Inflammatory macrophage treated with lipopolysaccharide for 1 hour (primary cell): ENCODE measurements at regions not wholly inside any gene's neighbourhood (a gene's known extent, or its start where the extent isn't known, plus 50 kb on each side); places are given as distances from the start of the nearest gene placed in this dataset.

Experiments used
- DNase-seq, 2 donors: peaks; one replicate each; pipeline ENCODE4 v3.0.0-alpha.2; 2020 to 2022

GRCh38 chr20:24797745-24798655, 151.1 kb upstream of the CST7 start:
- DNase-seq = no peak

GRCh38 chr20:24798930-24799705, 150.0 kb upstream of the CST7 start:
- DNase-seq = no peak

- no peak for DNase-seq
Observed at GRCh38 chr20:24799971-24800580, 149.0 kb upstream of the CST7 start.

- no peak for DNase-seq
Observed at GRCh38 chr20:24802286-24802820, 146.7 kb upstream of the CST7 start.

DNA sequence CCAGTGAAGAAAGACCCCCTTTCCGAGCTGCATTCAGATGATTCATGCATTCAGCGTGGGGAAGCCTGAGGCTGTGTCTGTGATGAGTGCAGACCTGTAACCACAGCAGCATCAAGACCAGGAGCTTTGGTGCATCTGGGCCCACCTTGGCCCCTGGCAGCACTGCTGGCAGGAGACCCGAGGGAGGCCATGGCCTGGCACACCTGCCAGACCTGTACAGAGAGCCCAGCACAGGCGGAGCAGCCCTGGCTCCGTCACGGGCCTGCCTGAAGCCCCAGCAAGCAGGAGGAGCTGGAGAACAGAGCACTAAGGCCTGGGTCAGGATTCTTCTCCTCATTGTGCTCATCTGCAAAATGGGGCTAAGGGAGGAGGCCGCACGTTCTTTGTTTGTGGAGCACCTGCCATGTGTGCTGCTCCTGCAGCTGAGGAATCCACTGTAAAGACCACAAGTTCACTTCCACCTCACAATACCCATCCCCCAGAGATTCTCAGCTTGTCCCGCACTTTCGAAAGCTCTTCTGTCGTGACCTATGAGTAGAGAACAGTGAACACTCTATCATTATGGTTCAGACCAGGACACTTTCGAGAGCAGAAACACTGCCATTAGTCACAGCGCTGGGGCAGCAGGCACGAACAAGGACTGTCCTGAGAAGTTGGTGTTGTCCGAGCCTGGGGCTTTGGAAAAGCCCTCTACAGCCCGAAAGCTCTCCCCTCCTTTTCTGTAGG, 144.4 kb upstream of the CST7 start:
- DNase-seq = no peak

DNA sequence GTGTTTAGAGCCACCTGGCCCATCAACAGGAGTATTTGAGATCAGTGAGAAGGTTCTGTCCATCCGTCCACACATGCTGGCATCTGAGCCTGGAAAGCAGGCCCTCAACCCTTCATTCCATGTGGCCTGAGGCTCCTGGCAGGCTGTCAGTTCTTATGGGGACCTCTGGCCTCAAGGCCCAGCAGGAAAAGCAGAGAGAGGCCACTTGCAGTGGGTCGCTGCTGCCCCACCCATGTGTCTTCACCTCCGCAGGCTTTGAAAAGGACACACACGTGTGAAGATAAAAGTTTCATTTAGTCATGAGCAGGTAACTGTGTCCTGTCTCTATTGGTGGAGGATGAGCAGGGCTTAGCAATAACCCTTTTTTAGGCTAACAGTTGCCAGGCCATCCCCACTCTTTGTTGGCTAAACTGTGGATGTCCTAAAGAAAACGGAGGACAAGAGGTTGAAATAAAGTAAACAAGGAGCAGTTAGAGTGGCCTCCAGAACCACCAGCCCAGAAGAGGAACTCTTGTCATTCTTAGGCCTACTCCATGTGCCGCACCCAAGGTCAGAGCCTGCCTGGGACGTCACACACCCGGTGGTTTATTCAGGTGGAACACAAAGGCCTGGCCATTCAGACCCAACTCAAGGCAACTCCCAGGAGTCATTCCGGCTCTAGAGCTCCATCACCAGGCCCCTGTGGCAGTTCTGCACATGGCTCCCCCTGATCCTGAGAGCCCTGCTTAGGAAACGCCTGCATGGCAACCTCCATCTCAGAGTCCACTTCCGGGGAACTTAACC, 143.4 kb upstream of the CST7 start:
- no peak for DNase-seq

DNA sequence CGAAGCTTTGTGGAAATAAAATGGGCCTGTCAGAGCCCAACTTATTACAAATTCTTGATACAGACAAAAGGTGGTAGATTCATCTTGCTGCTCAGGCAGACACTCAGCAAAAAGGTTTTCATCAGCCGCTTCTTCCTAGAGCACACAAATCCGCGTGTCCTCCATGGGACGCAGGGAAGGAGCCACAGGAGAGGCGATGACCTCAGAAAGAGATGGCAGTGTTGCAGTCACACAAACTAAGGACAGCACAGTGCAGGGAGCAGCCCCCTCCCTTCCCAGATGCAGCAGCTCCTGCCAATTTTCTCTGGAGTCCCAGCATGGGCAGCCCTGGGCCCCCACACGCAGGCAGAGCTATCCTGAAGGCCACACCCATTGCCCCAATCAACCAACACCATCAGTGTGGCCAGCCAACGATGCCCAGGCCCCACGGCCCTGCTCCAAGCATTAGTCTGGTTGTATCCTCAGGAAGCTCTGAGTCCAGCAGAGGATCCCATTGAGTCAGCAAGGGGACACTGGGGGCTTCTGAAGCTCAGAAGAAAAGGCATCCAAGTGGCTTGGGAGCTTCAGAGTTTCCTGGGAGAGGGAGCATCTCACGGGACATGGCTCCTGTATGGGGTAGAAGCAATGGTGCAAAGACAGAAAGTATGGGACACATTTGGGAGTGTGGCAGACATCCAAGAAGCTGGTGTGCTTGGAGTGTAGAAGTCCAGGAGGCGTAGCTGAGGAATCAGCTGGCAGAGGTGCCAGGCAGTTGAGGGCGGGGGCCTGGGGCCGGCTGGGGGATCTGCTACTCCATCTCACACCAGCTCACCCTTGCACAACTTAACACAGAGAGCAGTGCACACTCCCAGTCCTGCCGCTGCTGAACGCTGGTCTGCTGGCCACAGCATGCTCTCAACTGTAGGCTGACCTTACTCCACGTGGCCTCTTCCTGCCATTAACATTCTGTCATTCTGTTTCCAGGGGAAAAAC, 142.1 kb upstream of the CST7 start:
- no peak for DNase-seq

DNA sequence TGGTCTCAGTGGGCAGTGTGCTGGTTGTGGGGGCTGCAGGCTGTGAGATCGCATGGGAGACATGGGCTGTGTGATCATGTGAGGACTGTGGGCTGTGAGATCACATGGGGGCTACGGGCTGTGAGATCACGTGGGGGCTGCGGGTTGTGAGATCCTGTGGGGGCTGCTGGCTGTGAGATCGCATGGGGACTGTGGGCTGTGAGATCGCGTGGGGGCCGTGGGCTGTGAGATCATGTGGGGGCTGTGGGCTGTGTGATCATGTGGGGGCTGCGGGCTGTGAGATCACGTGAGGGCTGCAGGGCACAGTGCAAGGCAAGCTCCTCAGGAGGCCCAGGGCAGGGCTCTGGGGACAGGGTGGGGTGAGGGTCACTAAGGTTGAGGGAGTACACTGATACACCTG, 140.5 kb upstream of the CST7 start:
- DNase-seq = no peak

- DNase-seq = no peak
Observed at GRCh38 chr20:24809606-24810005, 139.5 kb upstream of the CST7 start.

GRCh38 chr20:24810676-24811407, 138.2 kb upstream of the CST7 start:
- DNase-seq = no peak

DNA sequence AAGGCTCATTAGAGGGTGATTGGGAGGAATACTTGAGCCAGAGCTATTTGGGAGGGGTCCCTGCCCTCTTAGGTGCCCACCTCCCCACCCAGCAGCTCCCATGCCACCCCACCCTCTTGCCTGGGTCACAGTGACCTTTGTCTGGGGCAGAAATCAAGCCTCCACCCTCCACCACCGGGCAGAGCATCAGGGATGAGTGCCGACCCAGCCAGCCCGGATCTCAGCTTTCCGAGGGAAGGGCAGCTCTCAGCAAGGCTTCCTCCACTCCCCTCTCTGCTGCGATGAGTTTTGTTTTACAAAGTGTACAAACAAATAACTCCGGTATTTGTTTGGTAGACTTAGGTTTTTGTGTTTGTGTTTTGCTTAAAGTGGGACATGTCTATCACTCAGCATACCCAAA, 136.7 kb upstream of the CST7 start:
- DNase-seq = no peak

DNA sequence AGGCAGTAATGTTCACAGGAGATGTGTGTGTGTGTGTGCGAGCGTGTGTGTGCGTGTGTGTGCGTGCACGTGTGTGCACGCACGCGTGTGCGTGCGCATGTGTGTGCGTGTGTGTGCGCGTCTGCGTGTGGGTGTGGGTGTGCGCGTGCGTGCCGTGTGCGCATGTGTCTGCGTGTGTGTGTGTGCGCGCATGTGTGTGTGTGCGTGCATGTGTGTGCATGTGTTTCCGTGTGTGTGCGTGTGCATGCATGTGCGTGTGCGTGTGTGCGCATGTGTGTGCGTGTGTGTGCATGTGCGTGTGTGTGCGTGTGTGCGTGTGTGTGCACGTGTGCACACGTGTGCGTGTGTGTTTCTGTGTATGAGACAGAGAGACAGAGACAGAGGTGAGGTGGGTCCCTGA, 136.0 kb upstream of the CST7 start:
- no peak for DNase-seq

DNA sequence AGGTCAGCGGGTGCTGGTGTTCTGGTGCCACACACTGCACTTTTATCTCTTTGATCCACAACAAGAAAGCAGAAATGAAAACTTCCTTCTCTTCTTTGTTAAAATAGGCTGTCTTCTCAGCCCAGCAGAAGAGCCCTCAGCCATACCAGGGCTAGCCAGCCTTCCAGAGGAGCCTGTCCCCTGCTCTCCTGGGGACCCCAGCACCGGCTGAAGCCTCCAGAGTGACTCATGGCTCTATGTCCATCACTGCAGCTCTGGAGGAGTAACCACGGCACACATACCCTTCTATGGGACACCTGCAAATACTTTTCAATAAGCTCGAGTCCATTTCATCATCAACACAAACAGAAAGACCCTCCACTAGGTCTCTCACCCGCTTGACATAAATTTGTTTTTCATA, 135.6 kb upstream of the CST7 start:
- no peak for DNase-seq

DNA sequence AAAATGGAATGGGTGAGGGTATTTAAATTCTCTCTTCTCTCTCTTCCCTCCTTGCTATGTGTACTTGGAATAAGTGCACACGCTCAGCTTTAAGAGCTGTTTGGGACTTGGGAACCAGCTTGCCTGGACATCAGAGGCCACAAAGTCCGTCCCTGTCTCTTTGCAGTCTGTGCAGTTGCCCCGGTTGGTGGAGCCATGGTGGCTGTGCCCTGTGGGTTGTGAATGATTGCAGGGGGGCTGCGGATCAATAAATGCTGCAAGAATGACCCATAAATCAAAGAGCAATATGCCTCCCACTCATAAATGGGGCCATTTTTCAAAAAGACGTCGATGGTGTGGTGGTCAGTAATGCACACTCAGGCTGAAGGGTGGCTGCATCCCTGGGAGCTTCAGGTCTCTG, 135.1 kb upstream of the CST7 start:
- DNase-seq = no peak

- DNase-seq = no peak
Observed at GRCh38 chr20:24814556-24815195, 134.4 kb upstream of the CST7 start.

DNA sequence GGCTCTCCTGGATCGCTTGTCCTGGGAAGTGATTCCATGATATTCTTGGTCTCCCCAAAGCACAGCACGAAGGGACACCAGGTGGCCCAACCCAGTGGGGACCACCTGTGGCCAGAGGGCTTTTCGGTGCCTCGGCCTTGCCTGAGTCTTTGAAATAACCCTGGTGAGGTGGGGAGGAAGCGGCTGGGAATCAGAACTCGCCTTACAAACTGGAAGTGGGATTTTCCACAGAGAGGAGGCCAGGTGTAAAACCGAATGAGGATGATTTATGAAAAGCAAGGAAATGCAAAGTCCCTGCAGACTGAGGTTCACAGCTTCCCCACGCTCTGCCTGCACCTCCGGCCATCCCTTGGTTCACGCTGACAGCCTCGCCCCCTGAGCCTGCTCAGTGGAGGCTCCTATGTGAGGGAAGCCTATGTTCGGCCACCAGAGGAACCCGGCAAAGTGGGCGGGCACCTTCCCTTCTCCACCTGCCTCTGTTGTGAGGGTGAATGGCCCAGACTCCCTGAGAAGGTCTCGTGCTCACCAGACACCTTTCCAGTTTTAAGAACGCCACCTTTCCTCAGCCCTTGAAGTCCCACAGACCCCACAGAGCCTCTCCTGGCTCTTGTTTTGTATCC, 133.8 kb upstream of the CST7 start:
- no peak for DNase-seq

GRCh38 chr20:24815931-24816330, 133.1 kb upstream of the CST7 start:
- DNase-seq = no peak

GRCh38 chr20:24816431-24816830, 132.6 kb upstream of the CST7 start:
- peak; percentile 73 to 87 for DNase-seq

DNA sequence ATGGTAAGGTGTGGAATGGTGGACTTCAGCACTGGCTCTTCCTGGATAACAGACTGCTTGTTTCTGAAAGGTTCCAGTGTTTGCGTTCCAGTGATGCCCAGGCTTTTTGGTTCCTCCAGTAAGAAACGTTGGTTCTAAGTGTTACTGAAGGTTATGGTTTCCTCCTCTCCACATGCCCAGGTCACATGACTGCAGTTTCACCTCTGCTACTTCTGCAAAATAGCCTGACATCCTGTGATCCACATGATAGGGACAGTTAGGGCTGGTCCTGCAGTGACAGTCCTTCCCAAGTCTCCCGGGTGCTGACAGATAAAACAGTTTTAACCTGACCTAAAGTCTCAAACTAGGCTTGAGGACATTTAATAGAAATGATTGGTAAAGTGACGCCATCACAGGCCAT, 132.2 kb upstream of the CST7 start:
- peak; percentile 39 to 70 for DNase-seq
